ENCODE measurements at regions not wholly inside any gene's neighbourhood (a gene's known extent, or its start where the extent isn't known, plus 50 kb on each side); places are given as distances from the start of the nearest gene placed in this dataset.

GRCh38 chr16:6160303-6160702 is 1062.7 kb upstream of the EEF2KMT start:
- Histone ChIP-seq H3K27me3 (replicated peaks; ENCODE audit: insufficient read depth) (no peaks in the 10 kb centered on the region), H3K4me1 (replicated peaks) (no peaks in the 10 kb centered on the region), H3K27ac (no peak overlapping the region), H3K9me3 (no peaks in the 10 kb centered on the region), H3K36me3 (no peaks in the 10 kb centered on the region), H3K4me3 (no peak overlapping the region)
- no peak for TF ChIP-seq POLR2A (IDR thresholded peaks at IDR 0.05)
- TF ChIP-seq POLR2AphosphoS5 (IDR thresholded peaks at IDR 0.05) = no peak
- TF ChIP-seq CTCF (IDR thresholded peaks at IDR 0.05) = no peak
- DNase-seq (ENCODE audit: low spot score) = no peak
- WGBS = 85% methylated on average over 3 of the region's 3 CpGs
- intact Hi-C loops (cut with DNase I) = no loop called here

GRCh38 chr16:6157806-6158205 is 1060.2 kb upstream of the EEF2KMT start:
- no peak for DNase-seq (ENCODE audit: low spot score)
- intact Hi-C loops (cut with DNase I) = no loop called here
- no peaks in the 10 kb centered on the region for H3K36me3 ChIP-seq
- no peaks in the 10 kb centered on the region for H3K9me3 ChIP-seq
- no peaks in the 10 kb centered on the region for H3K4me1 ChIP-seq (replicated peaks)
- H3K27me3 ChIP-seq (replicated peaks; ENCODE audit: insufficient read depth) = no peaks in the 10 kb centered on the region
- H3K27ac ChIP-seq = no peak overlapping the region
- no peak overlapping the region for H3K4me3 ChIP-seq
- WGBS = 94% methylated on average over 4 of the region's 4 CpGs
- TF ChIP-seq CTCF (IDR thresholded peaks at IDR 0.05) = no peak
- no peak for TF ChIP-seq POLR2A (IDR thresholded peaks at IDR 0.05)
- TF ChIP-seq POLR2AphosphoS5 (IDR thresholded peaks at IDR 0.05) = no peak

- Histone ChIP-seq H3K4me1 (replicated peaks) (no peaks in the 10 kb centered on the region), H3K27ac (no peak overlapping the region), H3K4me3 (no peak overlapping the region), H3K36me3 (no peaks in the 10 kb centered on the region), H3K9me3 (no peaks in the 10 kb centered on the region), H3K27me3 (replicated peaks; ENCODE audit: insufficient read depth) (no peaks in the 10 kb centered on the region)
- intact Hi-C loops (cut with DNase I) = no loop called here
- TF ChIP-seq POLR2A (IDR thresholded peaks at IDR 0.05) = no peak
- TF ChIP-seq CTCF (IDR thresholded peaks at IDR 0.05) = no peak
- no peak for TF ChIP-seq POLR2AphosphoS5 (IDR thresholded peaks at IDR 0.05)
- 68% methylated on average over 9 of the region's 9 CpGs for WGBS
- DNase-seq (ENCODE audit: low spot score) = no peak
Observed at GRCh38 chr16:6155271-6155670, 1057.7 kb upstream of the EEF2KMT start.

- no peaks in the 10 kb centered on the region for H3K36me3 ChIP-seq
- no peak overlapping the region for H3K27ac ChIP-seq
- intact Hi-C loops (cut with DNase I) = no loop called here
- DNase-seq (ENCODE audit: low spot score) = no peak
- TF ChIP-seq POLR2AphosphoS5 (IDR thresholded peaks at IDR 0.05) = no peak
- TF ChIP-seq POLR2A (IDR thresholded peaks at IDR 0.05) = no peak
- no peak for TF ChIP-seq CTCF (IDR thresholded peaks at IDR 0.05)
- H3K27me3 ChIP-seq (replicated peaks; ENCODE audit: insufficient read depth) = no peaks in the 10 kb centered on the region
- no peak overlapping the region for H3K4me3 ChIP-seq
- no peaks in the 10 kb centered on the region for H3K4me1 ChIP-seq (replicated peaks)
- no peaks in the 10 kb centered on the region for H3K9me3 ChIP-seq
- 96% methylated on average over 5 of the region's 5 CpGs for WGBS
Observed at GRCh38 chr16:6153901-6154300, 1056.3 kb upstream of the EEF2KMT start.

DNA sequence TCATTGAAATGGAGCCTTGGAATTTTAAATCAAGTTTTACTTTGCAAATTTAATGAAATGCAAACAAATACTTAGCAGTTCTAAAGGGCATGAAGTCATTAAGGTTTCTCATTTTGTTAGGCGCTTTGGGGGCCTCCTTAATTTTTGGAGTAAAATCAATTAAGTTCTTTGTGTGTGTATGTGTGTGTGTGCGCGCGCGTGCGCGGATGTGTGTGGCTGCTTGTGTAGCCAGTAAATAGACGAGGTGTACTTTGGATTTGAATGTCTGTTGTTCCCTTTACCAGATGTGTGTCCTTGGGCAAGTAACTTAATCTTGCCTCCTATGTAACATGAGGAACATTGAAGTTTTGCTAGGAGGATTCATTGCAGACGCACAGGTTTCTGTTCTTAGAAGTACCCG is 1051.4 kb upstream of the EEF2KMT start:
- Histone ChIP-seq H3K27ac (no peak overlapping the region), H3K27me3 (replicated peaks; ENCODE audit: insufficient read depth) (no peaks in the 10 kb centered on the region), H3K9me3 (no peaks in the 10 kb centered on the region), H3K36me3 (no peaks in the 10 kb centered on the region), H3K4me3 (no peak overlapping the region), H3K4me1 (replicated peaks) (no peaks in the 10 kb centered on the region)
- no peak for DNase-seq (ENCODE audit: low spot score)
- 88% methylated on average over 10 of the region's 10 CpGs for WGBS
- TF ChIP-seq POLR2AphosphoS5 (IDR thresholded peaks at IDR 0.05) (no peak), POLR2A (IDR thresholded peaks at IDR 0.05) (no peak), CTCF (IDR thresholded peaks at IDR 0.05) (no peak)
- intact Hi-C loops (cut with DNase I) = no loop called here
